ENCODE measurements at regions not wholly inside any gene's neighbourhood (a gene's known extent, or its start where the extent isn't known, plus 50 kb on each side); places are given as distances from the start of the nearest gene placed in this dataset.

DNA sequence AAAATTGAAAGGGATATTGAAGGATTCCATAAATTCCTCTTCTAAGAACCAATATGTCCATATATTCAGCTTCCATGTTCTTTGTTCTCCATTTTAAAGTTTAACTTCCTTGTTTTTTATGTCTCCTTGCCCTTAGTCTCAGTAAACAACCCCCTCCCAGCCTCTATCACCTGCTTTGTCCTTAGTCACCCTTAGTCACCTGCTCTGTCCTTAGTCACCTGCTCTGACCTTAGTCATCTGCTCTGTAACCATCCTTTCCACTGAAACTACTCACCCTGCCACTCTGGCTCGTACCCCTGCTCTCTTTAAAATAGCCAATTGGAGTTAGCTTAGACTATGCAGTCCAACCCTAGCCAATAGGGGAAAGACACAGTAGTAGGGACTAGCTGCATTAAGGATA lies 136.2 kb upstream of the TMEM106B start:
- TF ChIP-seq, protein P1, sequence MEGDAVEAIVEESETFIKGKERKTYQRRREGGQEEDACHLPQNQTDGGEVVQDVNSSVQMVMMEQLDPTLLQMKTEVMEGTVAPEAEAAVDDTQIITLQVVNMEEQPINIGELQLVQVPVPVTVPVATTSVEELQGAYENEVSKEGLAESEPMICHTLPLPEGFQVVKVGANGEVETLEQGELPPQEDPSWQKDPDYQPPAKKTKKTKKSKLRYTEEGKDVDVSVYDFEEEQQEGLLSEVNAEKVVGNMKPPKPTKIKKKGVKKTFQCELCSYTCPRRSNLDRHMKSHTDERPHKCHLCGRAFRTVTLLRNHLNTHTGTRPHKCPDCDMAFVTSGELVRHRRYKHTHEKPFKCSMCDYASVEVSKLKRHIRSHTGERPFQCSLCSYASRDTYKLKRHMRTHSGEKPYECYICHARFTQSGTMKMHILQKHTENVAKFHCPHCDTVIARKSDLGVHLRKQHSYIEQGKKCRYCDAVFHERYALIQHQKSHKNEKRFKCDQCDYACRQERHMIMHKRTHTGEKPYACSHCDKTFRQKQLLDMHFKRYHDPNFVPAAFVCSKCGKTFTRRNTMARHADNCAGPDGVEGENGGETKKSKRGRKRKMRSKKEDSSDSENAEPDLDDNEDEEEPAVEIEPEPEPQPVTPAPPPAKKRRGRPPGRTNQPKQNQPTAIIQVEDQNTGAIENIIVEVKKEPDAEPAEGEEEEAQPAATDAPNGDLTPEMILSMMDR (IDR thresholded peaks at IDR 0.05 in 8 of 11, conservative IDR thresholded peaks at IDR 0.05 in 3 of 11) = no peak
- TF ChIP-seq POLR2A (IDR thresholded peaks at IDR 0.05) = no peak
- no peak for TF ChIP-seq POLR2AphosphoS5 (IDR thresholded peaks at IDR 0.05)
